ENCODE measurements at regions not wholly inside any gene's neighbourhood (a gene's known extent, or its start where the extent isn't known, plus 50 kb on each side); places are given as distances from the start of the nearest gene placed in this dataset.

DNA sequence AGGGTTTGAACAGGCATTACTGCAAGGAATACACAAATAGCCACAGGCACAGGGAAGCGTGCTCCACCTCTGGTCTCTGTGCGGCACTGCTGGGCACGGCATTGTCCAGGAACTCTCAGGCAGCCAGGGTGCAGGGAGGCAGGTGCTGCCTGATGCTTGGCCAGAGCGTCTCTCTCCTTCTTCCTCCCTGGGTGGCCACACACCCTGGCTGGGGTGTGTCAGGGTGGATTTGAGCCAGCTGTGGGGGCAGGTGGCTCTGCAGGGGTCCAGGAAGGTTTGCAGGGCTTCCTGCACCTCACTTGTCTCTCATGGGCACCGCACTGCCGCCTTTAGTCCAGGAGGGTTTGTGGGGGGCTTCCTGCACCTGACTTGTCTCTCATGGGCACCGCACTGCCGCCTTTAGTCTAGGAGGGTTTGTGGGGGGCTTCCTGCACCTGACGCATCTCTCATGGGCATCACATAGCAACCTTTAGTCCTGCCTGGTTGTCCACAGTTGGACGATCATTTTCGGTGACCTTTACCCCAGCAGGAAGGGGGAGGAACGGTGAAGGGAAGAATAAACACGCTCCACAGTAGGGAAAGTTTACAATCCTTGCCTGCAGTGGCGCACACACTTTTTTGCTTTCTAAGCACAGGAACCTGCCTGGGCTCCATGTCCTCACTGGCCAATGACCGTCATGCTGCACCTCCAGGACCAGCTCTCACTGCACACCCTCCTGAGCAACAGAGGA, 332.9 kb downstream of the EIPR1 start:
- H3K79me2 ChIP-seq (ENCODE audit: insufficient read depth, low read length) = no peaks in the 10 kb centered on the region
- H3K4me2 ChIP-seq (ENCODE audit: insufficient read depth, low read length) = no peak overlapping the region
- no peak overlapping the region for H2AFZ ChIP-seq (ENCODE audit: low read length)
- H3K27ac ChIP-seq (ENCODE audit: low read depth, low read length) = no peak overlapping the region
- no peaks in the 10 kb centered on the region for H3K9me3 ChIP-seq (ENCODE audit: low read depth, low read length)
- no peak for DNase-seq (ENCODE audit: insufficient read length, low spot score, missing footprints)
- H3K27me3 ChIP-seq (ENCODE audit: insufficient read depth, low read length) = no peaks in the 10 kb centered on the region
- H3K4me1 ChIP-seq (ENCODE audit: insufficient read depth, low read length) = no peaks in the 10 kb centered on the region
- no peaks in the 10 kb centered on the region for H3K36me3 ChIP-seq (ENCODE audit: insufficient read depth, low read length)
- H4K20me1 ChIP-seq (ENCODE audit: insufficient read depth, low read length) = no peaks in the 10 kb centered on the region
- TF ChIP-seq, protein P1, sequence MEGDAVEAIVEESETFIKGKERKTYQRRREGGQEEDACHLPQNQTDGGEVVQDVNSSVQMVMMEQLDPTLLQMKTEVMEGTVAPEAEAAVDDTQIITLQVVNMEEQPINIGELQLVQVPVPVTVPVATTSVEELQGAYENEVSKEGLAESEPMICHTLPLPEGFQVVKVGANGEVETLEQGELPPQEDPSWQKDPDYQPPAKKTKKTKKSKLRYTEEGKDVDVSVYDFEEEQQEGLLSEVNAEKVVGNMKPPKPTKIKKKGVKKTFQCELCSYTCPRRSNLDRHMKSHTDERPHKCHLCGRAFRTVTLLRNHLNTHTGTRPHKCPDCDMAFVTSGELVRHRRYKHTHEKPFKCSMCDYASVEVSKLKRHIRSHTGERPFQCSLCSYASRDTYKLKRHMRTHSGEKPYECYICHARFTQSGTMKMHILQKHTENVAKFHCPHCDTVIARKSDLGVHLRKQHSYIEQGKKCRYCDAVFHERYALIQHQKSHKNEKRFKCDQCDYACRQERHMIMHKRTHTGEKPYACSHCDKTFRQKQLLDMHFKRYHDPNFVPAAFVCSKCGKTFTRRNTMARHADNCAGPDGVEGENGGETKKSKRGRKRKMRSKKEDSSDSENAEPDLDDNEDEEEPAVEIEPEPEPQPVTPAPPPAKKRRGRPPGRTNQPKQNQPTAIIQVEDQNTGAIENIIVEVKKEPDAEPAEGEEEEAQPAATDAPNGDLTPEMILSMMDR (IDR thresholded peaks at IDR 0.05; ENCODE audit: extremely low read depth, low read depth, low read length) = no peak
- no peak overlapping the region for H3K4me3 ChIP-seq (ENCODE audit: insufficient read depth, low read length)

DNA sequence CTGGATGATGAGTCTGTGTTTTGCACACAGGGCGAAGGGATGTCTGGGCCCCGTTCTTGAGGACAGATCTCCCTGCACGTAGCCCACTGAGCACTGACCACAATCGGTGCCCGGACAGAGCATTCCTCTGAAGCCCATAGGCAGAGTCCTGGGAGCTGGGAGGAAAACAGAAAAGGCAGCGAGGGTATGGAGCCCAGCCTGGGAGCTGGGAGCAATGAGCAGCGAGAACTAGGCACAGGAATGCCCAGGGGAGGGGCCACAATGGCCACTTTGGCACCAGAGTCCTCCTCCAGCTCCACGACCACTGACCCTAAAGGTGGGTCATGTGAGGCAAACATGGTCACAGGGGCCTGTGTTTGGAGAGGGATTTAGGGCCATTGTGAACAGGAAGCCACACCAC, 333.9 kb downstream of the EIPR1 start:
- Histone ChIP-seq H3K27me3 (ENCODE audit: insufficient read depth, low read length) (no peaks in the 10 kb centered on the region), H3K36me3 (ENCODE audit: insufficient read depth, low read length) (no peaks in the 10 kb centered on the region), H3K4me1 (ENCODE audit: insufficient read depth, low read length) (no peaks in the 10 kb centered on the region), H3K9me3 (ENCODE audit: low read depth, low read length) (no peaks in the 10 kb centered on the region), H2AFZ (ENCODE audit: low read length) (no peak overlapping the region), H3K27ac (ENCODE audit: low read depth, low read length) (no peak overlapping the region), H3K4me3 (ENCODE audit: insufficient read depth, low read length) (no peak overlapping the region), H4K20me1 (ENCODE audit: insufficient read depth, low read length) (no peaks in the 10 kb centered on the region), H3K4me2 (ENCODE audit: insufficient read depth, low read length) (no peak overlapping the region), H3K79me2 (ENCODE audit: insufficient read depth, low read length) (no peaks in the 10 kb centered on the region)
- DNase-seq (ENCODE audit: insufficient read length, low spot score, missing footprints) = no peak
- TF ChIP-seq, protein P1 (IDR thresholded peaks at IDR 0.05; ENCODE audit: extremely low read depth, low read depth, low read length) = no peak

DNA sequence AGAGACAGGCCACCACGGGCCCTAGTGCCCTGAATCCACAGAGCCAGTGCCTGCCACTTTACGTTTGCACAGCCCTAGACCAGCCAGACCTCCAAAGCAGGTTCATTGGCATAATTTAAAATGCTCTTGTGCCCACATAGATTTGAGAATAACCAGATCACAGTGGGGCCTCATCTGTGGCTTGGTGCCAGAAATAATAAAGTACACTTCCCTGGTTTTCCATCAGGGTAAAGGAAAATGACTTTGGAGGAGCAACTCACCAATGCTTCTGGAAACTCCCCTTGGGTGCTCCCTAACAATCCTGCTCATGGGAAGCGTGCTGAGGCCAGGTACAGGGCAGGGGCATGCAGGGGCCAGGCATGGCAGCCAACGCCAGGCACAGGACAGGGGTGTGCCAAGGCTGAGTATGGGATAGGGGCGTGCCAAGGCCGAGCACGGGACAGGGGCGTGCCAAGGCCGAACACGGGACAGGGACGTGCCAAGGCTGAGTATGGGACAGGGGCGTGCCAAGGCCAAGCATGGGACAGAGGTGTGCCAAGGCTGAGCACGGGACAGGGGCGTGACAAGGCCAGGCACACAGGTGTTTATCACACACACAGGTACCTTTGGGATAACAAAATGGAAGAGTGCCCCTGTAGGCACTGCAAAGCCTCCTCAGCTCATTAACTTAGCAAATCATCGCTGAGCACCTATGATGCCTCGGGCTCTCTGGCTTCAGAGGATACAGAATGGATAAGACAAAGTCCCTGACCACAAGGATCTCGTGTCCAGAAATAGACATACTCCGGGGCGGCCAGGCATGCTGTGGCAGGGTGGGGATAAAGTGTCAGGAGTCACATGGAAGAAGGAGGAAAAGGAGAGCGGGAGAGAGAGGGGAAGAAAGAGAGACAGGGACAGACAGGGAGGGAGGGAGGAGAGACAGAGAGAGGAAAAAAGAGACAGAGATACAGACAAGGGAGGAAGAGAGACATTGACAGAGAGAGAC, 334.7 kb downstream of the EIPR1 start:
- H3K36me3 ChIP-seq (ENCODE audit: insufficient read depth, low read length) = no peaks in the 10 kb centered on the region
- H4K20me1 ChIP-seq (ENCODE audit: insufficient read depth, low read length) = no peaks in the 10 kb centered on the region
- no peak overlapping the region for H3K4me2 ChIP-seq (ENCODE audit: insufficient read depth, low read length)
- no peak overlapping the region for H3K4me3 ChIP-seq (ENCODE audit: insufficient read depth, low read length)
- H3K79me2 ChIP-seq (ENCODE audit: insufficient read depth, low read length) = no peaks in the 10 kb centered on the region
- TF ChIP-seq, protein P1 (IDR thresholded peaks at IDR 0.05; ENCODE audit: extremely low read depth, low read depth, low read length) = no peak
- no peaks in the 10 kb centered on the region for H3K27me3 ChIP-seq (ENCODE audit: insufficient read depth, low read length)
- H3K4me1 ChIP-seq (ENCODE audit: insufficient read depth, low read length) = no peaks in the 10 kb centered on the region
- H3K9me3 ChIP-seq (ENCODE audit: low read depth, low read length) = no peaks in the 10 kb centered on the region
- no peak for DNase-seq (ENCODE audit: insufficient read length, low spot score, missing footprints)
- no peak overlapping the region for H2AFZ ChIP-seq (ENCODE audit: low read length)
- no peak overlapping the region for H3K27ac ChIP-seq (ENCODE audit: low read depth, low read length)

Data from osteoblast (primary cell).